Thyroid gland (tissue), 4 donors: ENCODE measurements at regions not wholly inside any gene's neighbourhood (a gene's known extent, or its start where the extent isn't known, plus 50 kb on each side); places are given as distances from the start of the nearest gene placed in this dataset.

Source experiments
- CTCF ChIP-seq, 6 experiments: fragments of 200-600 bp in 3 of 6; fragments of 450-650 bp in 3 of 6; sonication (generic) in 3 of 6; IDR thresholded peaks; one replicate each; pipeline ENCODE4 v1.5.1; 2016 to 2019; ENCODE audit warnings: antibody characterized with exemption in 6 of 6, mild to moderate bottlenecking in 2 of 6, inconsistent platforms in 1 of 6, moderate library complexity in 1 of 6
- POLR2A ChIP-seq, 2 donors: fragments of 450-650 bp; IDR thresholded peaks; one replicate each; pipeline ENCODE4 v1.6.1; 2017; ENCODE audit warnings: antibody characterized with exemption in 2 of 2, mild to moderate bottlenecking in 2 of 2, moderate library complexity in 1 of 2

GRCh38 chr4:126628933-126629332 lies 1003.8 kb upstream of the INTU start:
- TF ChIP-seq POLR2A (IDR thresholded peaks at IDR 0.05) = no peak
- no peak for TF ChIP-seq CTCF (IDR thresholded peaks at IDR 0.05)
